Neutrophil (primary cell): ENCODE measurements at regions not wholly inside any gene's neighbourhood (a gene's known extent, or its start where the extent isn't known, plus 50 kb on each side); places are given as distances from the start of the nearest gene placed in this dataset.

ENCODE experiments used
- H3K27ac ChIP-seq: fragments of 200-600 bp; sonication (generic); 2 replicates; pipeline ENCODE4 v1.5.1; 2016; ENCODE audit warnings: mild to moderate bottlenecking, moderate library complexity
- H3K27me3 ChIP-seq: fragments of 200-600 bp; sonication (generic); 2 replicates; pipeline ENCODE4 v1.6.0; 2016; ENCODE audit warnings: mild to moderate bottlenecking
- H3K36me3 ChIP-seq: fragments of 200-600 bp; sonication (generic); 2 replicates; pipeline ENCODE4 v1.5.1; 2017
- H3K4me1 ChIP-seq, 2 experiments: fragments of 200-600 bp in 1 of 2; sonication (generic) in 1 of 2; 1 replicate in 1 of 2; 2 replicates in 1 of 2; pipeline versions ENCODE4 v1.5.1 to v1.6.1; 2013 to 2016; ENCODE audit warnings: low read depth in 1 of 2, low read length in 1 of 2, mild to moderate bottlenecking in 1 of 2, moderate library complexity in 1 of 2; ENCODE audit not compliant: control insufficient read depth in 1 of 2, insufficient read depth in 1 of 2
- H3K4me3 ChIP-seq, 2 experiments: fragments of 200-600 bp in 1 of 2; sonication (generic) in 1 of 2; 1 replicate in 1 of 2; 2 replicates in 1 of 2; pipeline ENCODE4 v1.5.1; 2013 to 2016; ENCODE audit warnings: low read depth in 1 of 2, low read length in 1 of 2, mild to moderate bottlenecking in 1 of 2, moderate library complexity in 1 of 2
- H3K9me3 ChIP-seq: fragments of 200-600 bp; sonication (generic); 2 replicates; pipeline ENCODE4 v1.5.1; 2016
- CTCF ChIP-seq: fragments of 200-600 bp; sonication (generic); IDR thresholded peaks from 2 replicates; pipeline ENCODE4 v1.5.1; 2016; ENCODE audit warnings: antibody characterized with exemption

- Histone ChIP-seq H3K27ac (no peak overlapping the region), H3K36me3 (no peaks in the 10 kb centered on the region), H3K9me3 (no peaks in the 10 kb centered on the region), H3K4me1 (no peaks in the 10 kb centered on the region), H3K4me3 (no peak overlapping the region), H3K27me3 (peaks cover 15% of the 10 kb centered on the region)
- no peak for TF ChIP-seq CTCF
These were observed 173.3 kb upstream of the PARP11 start for GRCh38 chr12:4046495-4046840.

- no peaks in the 10 kb centered on the region for H3K4me1 ChIP-seq
- peaks cover 15% of the 10 kb centered on the region for H3K27me3 ChIP-seq
- H3K9me3 ChIP-seq = no peaks in the 10 kb centered on the region
- no peak overlapping the region for H3K27ac ChIP-seq
- H3K4me3 ChIP-seq = no peak overlapping the region
- no peak for TF ChIP-seq CTCF
- H3K36me3 ChIP-seq = no peaks in the 10 kb centered on the region
These were observed 172.7 kb upstream of the PARP11 start for GRCh38 chr12:4045786-4046494.

GRCh38 chr12:4044736-4045730 is 171.8 kb upstream of the PARP11 start:
- H3K36me3 ChIP-seq = no peaks in the 10 kb centered on the region
- H3K9me3 ChIP-seq = no peaks in the 10 kb centered on the region
- no peak overlapping the region for H3K4me3 ChIP-seq
- H3K27me3 ChIP-seq = peaks cover 15% of the 10 kb centered on the region
- no peaks in the 10 kb centered on the region for H3K4me1 ChIP-seq
- TF ChIP-seq CTCF = no peak
- H3K27ac ChIP-seq = no peak overlapping the region

GRCh38 chr12:4044101-4044500 is 170.9 kb upstream of the PARP11 start:
- Histone ChIP-seq H3K9me3 (no peaks in the 10 kb centered on the region), H3K36me3 (no peaks in the 10 kb centered on the region), H3K27ac (no peak overlapping the region), H3K4me1 (no peaks in the 10 kb centered on the region), H3K27me3 (peaks cover 15% of the 10 kb centered on the region), H3K4me3 (no peak overlapping the region)
- TF ChIP-seq CTCF = no peak

GRCh38 chr12:4041187-4041885 is 168.1 kb upstream of the PARP11 start:
- no peak for TF ChIP-seq CTCF
- Histone ChIP-seq H3K4me1 (no peaks in the 10 kb centered on the region), H3K27me3 (peaks cover 8% of the 10 kb centered on the region), H3K9me3 (no peaks in the 10 kb centered on the region), H3K27ac (no peak overlapping the region), H3K36me3 (no peaks in the 10 kb centered on the region), H3K4me3 (no peak overlapping the region)
